ENCODE measurements at regions not wholly inside any gene's neighbourhood (a gene's known extent, or its start where the extent isn't known, plus 50 kb on each side); places are given as distances from the start of the nearest gene placed in this dataset.

DNA sequence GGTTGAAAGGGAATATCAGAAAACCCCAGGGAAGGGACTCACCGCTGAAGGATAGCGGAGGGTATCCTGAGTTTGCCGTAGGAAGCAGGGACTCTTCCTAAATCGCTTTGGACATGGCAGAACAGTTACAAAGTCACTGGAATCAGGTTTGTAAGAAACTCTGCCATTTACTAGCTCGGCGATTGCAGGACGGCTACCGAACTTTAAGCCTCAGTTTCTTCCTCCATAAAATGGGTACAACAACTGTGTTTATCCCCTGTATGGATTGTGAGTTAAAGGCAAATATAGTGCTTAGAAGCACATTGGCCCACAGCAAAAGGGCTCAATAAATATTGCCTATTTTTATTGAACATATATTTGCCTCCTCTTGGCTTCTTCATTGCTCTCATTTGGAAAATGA is 90.6 kb downstream of the MAF start:
- intact Hi-C loops (cut with DNase I) = no loop called here
- TF ChIP-seq, protein P1, sequence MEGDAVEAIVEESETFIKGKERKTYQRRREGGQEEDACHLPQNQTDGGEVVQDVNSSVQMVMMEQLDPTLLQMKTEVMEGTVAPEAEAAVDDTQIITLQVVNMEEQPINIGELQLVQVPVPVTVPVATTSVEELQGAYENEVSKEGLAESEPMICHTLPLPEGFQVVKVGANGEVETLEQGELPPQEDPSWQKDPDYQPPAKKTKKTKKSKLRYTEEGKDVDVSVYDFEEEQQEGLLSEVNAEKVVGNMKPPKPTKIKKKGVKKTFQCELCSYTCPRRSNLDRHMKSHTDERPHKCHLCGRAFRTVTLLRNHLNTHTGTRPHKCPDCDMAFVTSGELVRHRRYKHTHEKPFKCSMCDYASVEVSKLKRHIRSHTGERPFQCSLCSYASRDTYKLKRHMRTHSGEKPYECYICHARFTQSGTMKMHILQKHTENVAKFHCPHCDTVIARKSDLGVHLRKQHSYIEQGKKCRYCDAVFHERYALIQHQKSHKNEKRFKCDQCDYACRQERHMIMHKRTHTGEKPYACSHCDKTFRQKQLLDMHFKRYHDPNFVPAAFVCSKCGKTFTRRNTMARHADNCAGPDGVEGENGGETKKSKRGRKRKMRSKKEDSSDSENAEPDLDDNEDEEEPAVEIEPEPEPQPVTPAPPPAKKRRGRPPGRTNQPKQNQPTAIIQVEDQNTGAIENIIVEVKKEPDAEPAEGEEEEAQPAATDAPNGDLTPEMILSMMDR (IDR thresholded peaks at IDR 0.05) = no peak
- TF ChIP-seq POLR2A (IDR thresholded peaks at IDR 0.05) = no peak

DNA sequence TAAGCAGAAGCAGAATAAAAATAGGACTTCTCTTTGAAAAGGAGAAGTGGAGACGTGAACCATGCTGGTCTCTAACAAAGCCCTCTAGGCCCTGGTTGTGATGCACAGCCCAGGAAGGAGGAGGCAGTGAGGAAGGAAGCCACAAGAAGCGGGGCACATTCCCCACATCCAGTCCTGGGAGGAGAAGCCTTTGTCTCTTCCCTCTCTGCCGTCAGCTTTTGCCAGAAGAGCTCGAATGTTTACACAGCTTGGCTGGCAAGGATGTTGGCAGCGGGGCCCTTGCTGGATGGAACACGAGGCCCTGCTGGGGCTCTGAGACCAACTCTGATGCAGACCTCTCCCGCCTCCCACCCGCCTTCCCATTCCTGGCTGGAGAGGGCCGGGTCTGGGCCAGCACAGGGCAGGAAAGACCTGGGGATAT is 91.3 kb downstream of the MAF start:
- intact Hi-C loops (cut with DNase I) = no loop called here
- peak overlapping the region in 2 of 4 donors; percentile 23 to 29 for H3K27ac ChIP-seq
- H3K9me3 ChIP-seq = no peaks in the 10 kb centered on the region
- H3K4me3 ChIP-seq = no peak overlapping the region
- WGBS, 2 donors = 19% methylated on average over 2 to 3 of the region's 9 CpGs
- peaks cover 0 to 33% (median 0%) of the 10 kb centered on the region in 3 donors for H3K4me1 ChIP-seq
- H3K27me3 ChIP-seq = peaks cover 0 to under 1% (median 0%) of the 10 kb centered on the region in 4 donors
- H3K36me3 ChIP-seq = no peaks in the 10 kb centered on the region
- no peak for DNase-seq
- TF ChIP-seq, protein P1 (IDR thresholded peaks at IDR 0.05) = no peak
- no peak for TF ChIP-seq POLR2A (IDR thresholded peaks at IDR 0.05)

More for the DNA sequence above, 90.6 kb downstream of the MAF start:
- WGBS, 2 donors = 95 to 98% methylated on average over 8 of the region's 8 CpGs
- no peak for DNase-seq
- Histone ChIP-seq H3K4me1 (peaks cover 0 to 33% (median 0%) of the 10 kb centered on the region in 3 donors), H3K27me3 (peaks cover 0 to 7% (median 0%) of the 10 kb centered on the region in 4 donors), H3K27ac (peak overlapping the region in 2 of 4 donors; percentile 23 to 29), H3K9me3 (no peaks in the 10 kb centered on the region), H3K36me3 (no peaks in the 10 kb centered on the region), H3K4me3 (no peak overlapping the region)

DNA sequence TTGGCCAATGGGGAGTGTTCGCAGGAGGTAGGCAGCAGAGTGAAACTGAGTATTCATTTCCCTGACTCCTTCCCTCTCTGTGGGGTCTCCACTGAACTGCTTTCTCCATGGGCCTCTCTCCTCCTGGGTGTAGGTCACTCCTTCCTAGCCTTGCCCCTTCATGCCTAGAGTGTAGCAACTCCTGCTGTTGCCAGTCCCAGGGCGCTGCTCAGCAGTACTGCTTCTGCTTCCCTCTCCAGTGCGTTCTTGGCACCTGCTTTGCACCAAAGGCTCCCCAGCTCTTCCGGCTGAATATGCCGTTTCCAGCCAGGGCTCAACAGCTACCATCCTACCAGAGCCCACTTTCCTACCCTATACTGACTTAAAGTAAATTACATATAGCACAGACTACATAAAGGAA is 92.2 kb downstream of the MAF start:
- H3K27me3 ChIP-seq = no peaks in the 10 kb centered on the region
- H3K4me1 ChIP-seq = peaks cover 0 to 28% (median 0%) of the 10 kb centered on the region in 3 donors
- H3K27ac ChIP-seq = no peak overlapping the region
- intact Hi-C loops (cut with DNase I) = no loop called here
- 75 to 93% methylated on average over 2 to 5 of the region's 5 CpGs for WGBS, 2 donors
- no peak for TF ChIP-seq POLR2A (IDR thresholded peaks at IDR 0.05)
- TF ChIP-seq, protein P1 (IDR thresholded peaks at IDR 0.05) = no peak
- no peaks in the 10 kb centered on the region for H3K36me3 ChIP-seq
- DNase-seq = no peak
- no peaks in the 10 kb centered on the region for H3K9me3 ChIP-seq
- H3K4me3 ChIP-seq = no peak overlapping the region

DNA sequence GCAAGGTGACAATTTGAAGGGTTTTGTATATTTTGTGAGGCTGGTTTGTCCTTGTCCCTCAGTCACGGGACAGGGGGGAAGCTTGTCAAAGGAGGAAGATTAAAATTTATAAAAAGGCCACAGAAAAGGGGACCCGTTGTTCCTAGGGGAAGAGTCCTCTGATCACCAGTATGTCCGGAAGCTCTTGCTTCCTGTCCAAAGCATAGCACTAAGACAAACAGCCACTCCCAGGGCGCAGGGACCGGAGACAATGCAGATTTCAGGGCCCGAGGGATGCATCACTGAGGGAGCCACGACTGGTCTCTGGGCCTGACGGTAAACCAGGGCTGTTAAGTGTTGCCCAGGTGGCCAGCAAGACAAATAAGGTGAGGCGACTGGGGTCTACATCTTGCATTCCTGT is 95.2 kb downstream of the MAF start:
- Histone ChIP-seq H3K27ac (peak overlapping the region in 1 of 4 donors; percentile 10), H3K36me3 (no peaks in the 10 kb centered on the region), H3K9me3 (no peaks in the 10 kb centered on the region), H3K4me3 (no peak overlapping the region), H3K4me1 (peaks cover 0 to 18% (median 0%) of the 10 kb centered on the region in 3 donors), H3K27me3 (no peaks in the 10 kb centered on the region)
- no peak for TF ChIP-seq POLR2A (IDR thresholded peaks at IDR 0.05)
- TF ChIP-seq, protein P1 (IDR thresholded peaks at IDR 0.05) = no peak
- DNase-seq = no peak
- 87 to 93% methylated on average over 2 to 6 of the region's 9 CpGs for whole genome bisulfite sequencing, 2 donors
- intact Hi-C loops (cut with DNase I) = no loop called here

- H3K27me3 ChIP-seq = no peaks in the 10 kb centered on the region
- no peak overlapping the region for H3K27ac ChIP-seq
- intact Hi-C loops (cut with DNase I) = no loop called here
- TF ChIP-seq, protein P1 (IDR thresholded peaks at IDR 0.05) = no peak
- 75 to 86% methylated on average over 2 of the region's 2 CpGs for WGBS, 2 donors
- peaks cover 0 to 4% (median 0%) of the 10 kb centered on the region in 3 donors for H3K9me3 ChIP-seq
- H3K36me3 ChIP-seq = no peaks in the 10 kb centered on the region
- no peak for DNase-seq
- peaks cover 0 to 3% (median 0%) of the 10 kb centered on the region in 3 donors for H3K4me1 ChIP-seq
- no peak overlapping the region for H3K4me3 ChIP-seq
These were observed 97.0 kb downstream of the MAF start for GRCh38 chr16:79503511-79503910.

Data from esophagus squamous epithelium (tissue), 5 donors.